Mesendoderm (in vitro differentiated cells): ENCODE measurements at regions not wholly inside any gene's neighbourhood (a gene's known extent, or its start where the extent isn't known, plus 50 kb on each side); places are given as distances from the start of the nearest gene placed in this dataset.

Experiments
- DNase-seq: peaks from one replicate; pipeline ENCODE4 v3.0.0; 2013
- H2AK5ac ChIP-seq: 2 replicates; pipeline ENCODE4 v1.6.1; 2013; ENCODE audit warnings: low read length, inconsistent platforms
- H2BK120ac ChIP-seq: 2 replicates; pipeline ENCODE4 v1.6.1; 2013; ENCODE audit warnings: low read depth, mild to moderate bottlenecking, low read length, moderate library complexity, mixed read lengths
- H2BK15ac ChIP-seq: replicated peaks from 2 replicates; pipeline ENCODE4 v1.6.1; 2013; ENCODE audit warnings: low read depth, mild to moderate bottlenecking, moderate library complexity
- H2BK5ac ChIP-seq: 2 replicates; pipeline ENCODE4 v1.6.1; 2013; ENCODE audit warnings: low read length, inconsistent platforms
- H3K18ac ChIP-seq: 2 replicates; pipeline ENCODE4 v1.6.1; 2013; ENCODE audit warnings: mild to moderate bottlenecking, low read length, mixed read lengths
- H3K23ac ChIP-seq: one replicate; pipeline ENCODE4 v1.6.1; 2013; ENCODE audit warnings: low read length
- H3K27ac ChIP-seq: 2 replicates; pipeline ENCODE4 v1.5.1; 2013; ENCODE audit warnings: low read depth, mild to moderate bottlenecking, inconsistent platforms, low read length, moderate library complexity
- H3K27me3 ChIP-seq: 2 replicates; pipeline ENCODE4 v1.6.1; 2013; ENCODE audit warnings: low read length, control low read depth, mild to moderate bottlenecking, inconsistent platforms; ENCODE audit not compliant: insufficient read depth, poor library complexity
- H3K36me3 ChIP-seq: 2 replicates; pipeline ENCODE4 v1.6.1; 2013; ENCODE audit warnings: low read length, inconsistent platforms; ENCODE audit not compliant: control insufficient read depth, insufficient read depth
- H3K4ac ChIP-seq: one replicate; pipeline ENCODE4 v1.6.1; 2013; ENCODE audit warnings: low read depth, mild to moderate bottlenecking, low read length, moderate library complexity
- H3K4me1 ChIP-seq: 2 replicates; pipeline ENCODE4 v1.6.1; 2013; ENCODE audit warnings: low read depth, low read length, inconsistent platforms; ENCODE audit not compliant: control insufficient read depth
- H3K4me2 ChIP-seq: 2 replicates; pipeline ENCODE4 v1.6.1; 2013; ENCODE audit warnings: low read length
- H3K4me3 ChIP-seq: 2 replicates; pipeline ENCODE4 v1.5.1; 2013; ENCODE audit warnings: mild to moderate bottlenecking, low read length
- H3K56ac ChIP-seq: one replicate; pipeline ENCODE4 v1.6.1; 2013; ENCODE audit warnings: low read length
- H3K79me1 ChIP-seq: 2 replicates; pipeline ENCODE4 v1.6.1; 2013; ENCODE audit warnings: low read length, inconsistent platforms
- H3K79me2 ChIP-seq: 2 replicates; pipeline ENCODE4 v1.6.1; 2013; ENCODE audit warnings: mild to moderate bottlenecking, low read length; ENCODE audit not compliant: control insufficient read depth, insufficient read depth
- H3K9ac ChIP-seq: 2 replicates; pipeline ENCODE4 v1.6.1; 2013; ENCODE audit warnings: low read length, inconsistent platforms
- H4K5ac ChIP-seq: one replicate; pipeline ENCODE4 v1.6.1; 2013; ENCODE audit warnings: low read length
- H4K8ac ChIP-seq: one replicate; pipeline ENCODE4 v1.6.1; 2013; ENCODE audit warnings: low read depth, mild to moderate bottlenecking, control low read depth, low read length, moderate library complexity
- WGBS: extraction: QIAGEN DNeasy Blood & Tissue Kit; methylation state at CpG from one replicate; pipeline ENCODE4 v1.1.7; 2013; ENCODE audit warnings: low lambda C conversion rate, missing lambda C conversion rate; ENCODE audit not compliant: insufficient coverage; ENCODE audit errors: extremely low coverage; 5-methylcytosine and 5-hydroxymethylcytosine counted together

- Histone ChIP-seq H3K56ac (no peak overlapping the region), H3K27ac (no peak overlapping the region), H3K79me1 (no peaks in the 10 kb centered on the region), H3K36me3 (no peaks in the 10 kb centered on the region), H4K5ac (no peak overlapping the region), H2BK15ac (no peak overlapping the region), H3K27me3 (no peaks in the 10 kb centered on the region), H3K23ac (no peak overlapping the region), H3K4me1 (peaks cover 6% of the 10 kb centered on the region), H2BK120ac (peak overlapping the region; percentile 54), H2BK5ac (no peak overlapping the region), H4K8ac (no peak overlapping the region), H3K4ac (peak overlapping the region; percentile 26), H3K18ac (peak overlapping the region; percentile 19), H3K79me2 (no peaks in the 10 kb centered on the region), H3K4me2 (no peak overlapping the region), H2AK5ac (no peak overlapping the region), H3K4me3 (no peak overlapping the region), H3K9ac (no peak overlapping the region)
- WGBS, result no CpG with 5 or more reads among the region's 9 CpGs
- no peak for DNase-seq
Observed at GRCh38 chr14:87815121-87815520, 177.9 kb downstream of the GALC start.

GRCh38 chr14:87813686-87814085, 179.3 kb downstream of the GALC start:
- H4K8ac ChIP-seq, result no peak overlapping the region
- H3K9ac ChIP-seq, result no peak overlapping the region
- peak overlapping the region; percentile 55 for H2BK120ac ChIP-seq
- no peak overlapping the region for H3K4ac ChIP-seq
- H3K18ac ChIP-seq, result peak overlapping the region; percentile 75
- H3K4me1 ChIP-seq, result peaks cover 6% of the 10 kb centered on the region
- H3K56ac ChIP-seq, result peak overlapping the region; percentile 63
- no peaks in the 10 kb centered on the region for H3K79me1 ChIP-seq
- H3K36me3 ChIP-seq, result no peaks in the 10 kb centered on the region
- H2BK5ac ChIP-seq, result peak overlapping the region; percentile 66
- no peak overlapping the region for H3K4me3 ChIP-seq
- peak overlapping the region; percentile 1 for H3K27ac ChIP-seq
- no peak overlapping the region for H3K4me2 ChIP-seq
- H2AK5ac ChIP-seq, result peak overlapping the region; percentile 80
- no peak overlapping the region for H3K23ac ChIP-seq
- no peak overlapping the region for H2BK15ac ChIP-seq
- no peaks in the 10 kb centered on the region for H3K27me3 ChIP-seq
- DNase-seq, result no peak
- no peaks in the 10 kb centered on the region for H3K79me2 ChIP-seq
- WGBS, result no CpG with 5 or more reads among the region's 4 CpGs
- H4K5ac ChIP-seq, result no peak overlapping the region

DNA sequence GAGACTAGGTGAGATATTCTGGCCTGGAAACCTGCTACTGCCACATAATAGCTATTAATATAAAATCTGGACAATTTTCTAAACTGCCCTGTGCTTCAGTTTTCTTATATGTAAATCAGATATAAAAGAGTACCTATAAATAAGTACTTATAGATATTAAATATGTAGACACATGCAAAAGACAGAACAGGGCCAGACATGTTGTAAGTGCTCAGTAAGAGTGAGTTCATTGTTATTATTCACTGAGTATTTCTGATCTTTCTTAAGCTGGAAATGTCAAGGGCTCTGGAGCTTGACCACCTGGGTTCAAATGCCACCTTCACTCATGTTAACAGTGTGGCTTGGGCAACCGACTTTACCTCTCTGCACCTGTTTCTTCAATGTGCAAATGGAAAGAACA, 179.8 kb downstream of the GALC start:
- no peaks in the 10 kb centered on the region for H3K79me2 ChIP-seq
- H3K27ac ChIP-seq, result no peak overlapping the region
- H3K4ac ChIP-seq, result no peak overlapping the region
- DNase-seq, result no peak
- H3K9ac ChIP-seq, result no peak overlapping the region
- H2BK15ac ChIP-seq, result no peak overlapping the region
- H2BK120ac ChIP-seq, result peak overlapping the region; percentile 55
- no peak overlapping the region for H3K4me3 ChIP-seq
- H3K79me1 ChIP-seq, result no peaks in the 10 kb centered on the region
- H2AK5ac ChIP-seq, result no peak overlapping the region
- no peaks in the 10 kb centered on the region for H3K36me3 ChIP-seq
- WGBS, result no CpG with 5 or more reads among the region's 1 CpG
- peak overlapping the region; percentile 84 for H3K18ac ChIP-seq
- no peak overlapping the region for H4K5ac ChIP-seq
- H3K4me1 ChIP-seq, result peaks cover 6% of the 10 kb centered on the region
- no peak overlapping the region for H3K56ac ChIP-seq
- no peak overlapping the region for H3K4me2 ChIP-seq
- no peak overlapping the region for H3K23ac ChIP-seq
- H3K27me3 ChIP-seq, result no peaks in the 10 kb centered on the region
- no peak overlapping the region for H2BK5ac ChIP-seq
- H4K8ac ChIP-seq, result no peak overlapping the region

DNA sequence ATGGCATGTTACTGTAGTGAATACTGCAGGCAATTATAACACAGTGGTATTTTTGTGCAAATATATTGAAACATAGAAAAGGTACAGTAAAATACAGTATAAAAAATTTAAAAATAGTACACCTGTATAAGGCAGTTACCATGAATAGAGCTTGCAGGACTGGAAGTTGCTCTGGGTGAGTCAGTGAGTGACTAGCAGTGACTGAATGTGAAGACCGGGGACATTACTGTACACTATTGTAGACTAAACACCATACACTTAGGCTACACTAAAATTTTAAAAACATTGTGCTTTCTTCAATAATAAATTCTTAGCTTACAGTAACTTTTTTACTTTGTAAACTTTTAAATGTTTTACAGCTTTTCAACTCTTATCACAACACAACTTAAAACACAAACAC, 181.7 kb downstream of the GALC start:
- no peaks in the 10 kb centered on the region for H3K79me2 ChIP-seq
- no peaks in the 10 kb centered on the region for H3K36me3 ChIP-seq
- no peak overlapping the region for H3K4me2 ChIP-seq
- H3K18ac ChIP-seq, result no peak overlapping the region
- H2BK15ac ChIP-seq, result no peak overlapping the region
- DNase-seq, result no peak
- H2AK5ac ChIP-seq, result no peak overlapping the region
- no peak overlapping the region for H4K5ac ChIP-seq
- H4K8ac ChIP-seq, result no peak overlapping the region
- H3K9ac ChIP-seq, result no peak overlapping the region
- no peaks in the 10 kb centered on the region for H3K79me1 ChIP-seq
- peaks cover 6% of the 10 kb centered on the region for H3K4me1 ChIP-seq
- H3K4ac ChIP-seq, result no peak overlapping the region
- H3K27ac ChIP-seq, result no peak overlapping the region
- no peak overlapping the region for H2BK5ac ChIP-seq
- H3K56ac ChIP-seq, result no peak overlapping the region
- no peak overlapping the region for H3K4me3 ChIP-seq
- no CpG with 5 or more reads among the region's 1 CpG for WGBS
- H3K27me3 ChIP-seq, result no peaks in the 10 kb centered on the region
- no peak overlapping the region for H2BK120ac ChIP-seq
- no peak overlapping the region for H3K23ac ChIP-seq

DNA sequence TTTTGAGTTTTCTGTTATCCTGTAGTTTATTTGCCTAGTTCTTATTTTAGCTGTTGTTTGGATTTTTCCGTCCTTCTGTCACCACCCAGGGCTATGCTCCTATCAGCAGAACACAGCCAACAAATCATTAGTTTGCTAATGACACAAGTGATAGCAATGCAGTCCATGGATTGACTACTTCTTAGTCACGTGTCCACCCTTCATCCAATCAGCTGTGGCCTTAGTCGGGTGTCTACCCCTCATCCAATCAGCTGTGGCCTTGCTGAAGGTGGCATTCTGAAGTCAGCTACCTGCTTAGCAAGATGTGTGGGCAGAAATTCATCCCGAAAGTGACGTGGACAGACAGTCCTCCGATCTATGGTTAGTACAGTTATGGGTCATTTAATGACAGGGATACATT, 182.3 kb downstream of the GALC start:
- whole genome bisulfite sequencing, result no CpG with 5 or more reads among the region's 6 CpGs
- Histone ChIP-seq H2BK120ac (no peak overlapping the region), H3K4me1 (peaks cover 6% of the 10 kb centered on the region), H3K36me3 (no peaks in the 10 kb centered on the region), H3K79me1 (no peaks in the 10 kb centered on the region), H4K5ac (no peak overlapping the region), H3K27ac (no peak overlapping the region), H2AK5ac (peak overlapping the region; percentile 5), H3K4me3 (no peak overlapping the region), H4K8ac (no peak overlapping the region), H3K27me3 (no peaks in the 10 kb centered on the region), H3K79me2 (no peaks in the 10 kb centered on the region), H3K56ac (peak overlapping the region; percentile 10), H3K4me2 (no peak overlapping the region), H2BK5ac (no peak overlapping the region), H3K18ac (no peak overlapping the region), H2BK15ac (no peak overlapping the region), H3K4ac (no peak overlapping the region), H3K9ac (no peak overlapping the region), H3K23ac (no peak overlapping the region)
- DNase-seq, result peak; percentile 81

- DNase-seq, result no peak
- Histone ChIP-seq H2AK5ac (no peak overlapping the region), H2BK5ac (no peak overlapping the region), H3K27ac (no peak overlapping the region), H3K79me1 (no peaks in the 10 kb centered on the region), H3K23ac (no peak overlapping the region), H3K36me3 (no peaks in the 10 kb centered on the region), H3K9ac (no peak overlapping the region), H3K18ac (peak overlapping the region; percentile 87), H2BK15ac (no peak overlapping the region), H3K4me3 (no peak overlapping the region), H2BK120ac (no peak overlapping the region), H3K56ac (no peak overlapping the region), H4K5ac (no peak overlapping the region), H3K4me1 (peaks cover 6% of the 10 kb centered on the region), H3K79me2 (no peaks in the 10 kb centered on the region), H4K8ac (no peak overlapping the region), H3K4me2 (no peak overlapping the region), H3K27me3 (no peaks in the 10 kb centered on the region), H3K4ac (no peak overlapping the region)
- WGBS, result no CpG with 5 or more reads among the region's 5 CpGs
Observed at GRCh38 chr14:87809261-87809660, 183.7 kb downstream of the GALC start.
